HG03442 (cell line): ENCODE measurements at regions not wholly inside any gene's neighbourhood (a gene's known extent, or its start where the extent isn't known, plus 50 kb on each side); places are given as distances from the start of the nearest gene placed in this dataset.
"Not testable (repeated sequence)": the region's sequence is repeated elsewhere in the genome, so short reads cannot be mapped to it uniquely, and the experiment has no call there.

Experiments used
- ATAC-seq: cut with Tn5 transposase; IDR thresholded peaks from one replicate; pipeline ENCODE4 v1.9.1; 2021; ENCODE audit warnings: mild to moderate bottlenecking, moderate library complexity; ENCODE audit not compliant: unreplicated experiment

DNA sequence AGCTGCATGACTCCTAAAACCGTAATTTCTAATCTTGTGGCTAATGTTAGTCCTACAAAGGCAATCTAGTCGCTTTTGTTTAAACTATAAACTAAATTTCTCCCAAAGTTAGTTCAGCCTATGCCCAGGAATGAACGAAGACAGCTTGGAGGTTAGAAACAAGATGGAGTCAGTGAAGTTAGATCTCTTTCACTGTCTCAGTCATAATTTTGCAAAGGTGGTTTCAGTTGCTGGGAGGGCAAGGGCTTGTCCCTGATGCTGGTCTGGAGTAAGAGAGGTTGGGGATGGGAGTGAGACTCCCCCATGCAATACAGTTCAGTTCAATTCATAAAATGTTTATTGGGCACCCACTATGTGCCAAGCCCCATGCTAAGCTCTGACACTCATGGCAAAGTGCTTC, 362.1 kb downstream of the TYW1 start:
- ATAC-seq: not testable (repeated sequence)

DNA sequence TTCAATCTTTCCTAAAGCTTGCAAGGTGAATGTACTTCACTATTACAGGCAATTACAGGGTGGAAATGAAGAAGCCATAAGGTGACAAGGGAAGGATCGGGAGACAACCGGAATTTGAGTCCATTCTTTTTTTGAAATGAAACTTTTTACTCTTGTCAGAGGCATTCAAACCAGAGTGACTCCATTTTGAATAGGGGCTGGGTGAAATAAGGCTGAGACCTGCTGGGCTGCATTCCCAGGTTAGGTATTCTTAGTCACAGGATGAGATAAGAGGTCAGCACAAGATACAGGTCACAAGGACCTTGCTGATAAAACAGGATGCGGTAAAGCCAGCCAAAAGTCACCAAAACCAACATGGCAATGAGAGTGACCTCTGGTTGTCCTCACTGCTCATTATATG, 363.3 kb downstream of the TYW1 start:
- ATAC-seq: no peak

DNA sequence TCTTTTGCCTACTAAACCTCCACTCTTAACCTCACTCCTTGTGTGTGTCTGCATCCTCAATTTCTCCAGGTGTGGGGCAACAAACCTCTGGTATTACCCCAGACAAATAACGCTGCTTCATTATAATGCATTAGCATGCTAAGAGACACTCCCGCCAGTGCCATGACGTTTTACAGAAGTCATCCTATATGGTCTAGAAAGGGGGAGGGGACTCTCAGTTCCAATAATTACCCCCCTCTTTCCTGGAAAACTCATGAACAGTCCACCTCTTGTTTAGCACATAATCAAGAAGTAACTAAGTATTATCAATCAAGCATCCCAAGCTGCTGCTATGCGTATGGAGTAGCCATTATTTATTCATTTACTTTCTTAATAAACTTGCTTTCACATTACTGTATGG, 364.5 kb downstream of the TYW1 start:
- ATAC-seq: no peak

DNA sequence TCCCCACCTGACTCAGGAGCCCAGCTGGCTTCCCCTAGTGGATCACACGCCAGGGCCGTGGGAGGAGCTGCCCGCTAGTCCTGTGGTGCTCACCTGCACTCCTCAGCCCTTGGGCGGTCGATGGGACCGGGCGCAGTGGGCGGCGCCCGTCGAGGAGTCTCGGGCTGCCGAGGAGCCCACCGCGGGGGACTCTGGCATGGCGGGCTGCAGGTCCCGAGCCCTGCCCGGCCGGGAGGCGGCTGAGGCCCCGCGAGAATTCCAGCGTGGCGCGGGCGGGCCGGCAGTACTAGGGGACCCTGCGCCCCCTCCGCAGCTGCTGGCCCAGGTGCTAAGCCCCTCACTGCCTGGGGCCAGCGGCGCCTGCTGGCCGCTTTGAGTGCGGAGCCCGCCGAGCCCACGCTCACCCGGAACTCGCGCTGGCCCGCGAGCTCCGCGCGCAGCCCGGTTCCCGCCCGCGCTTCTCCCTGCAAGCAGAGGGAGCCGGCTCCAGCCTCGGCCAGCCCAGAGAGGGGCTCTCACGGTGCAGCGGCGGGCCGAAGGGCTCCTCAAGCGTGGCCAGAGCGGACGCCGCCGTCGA, 367.9 kb downstream of the TYW1 start:
- ATAC-seq: no peak

DNA sequence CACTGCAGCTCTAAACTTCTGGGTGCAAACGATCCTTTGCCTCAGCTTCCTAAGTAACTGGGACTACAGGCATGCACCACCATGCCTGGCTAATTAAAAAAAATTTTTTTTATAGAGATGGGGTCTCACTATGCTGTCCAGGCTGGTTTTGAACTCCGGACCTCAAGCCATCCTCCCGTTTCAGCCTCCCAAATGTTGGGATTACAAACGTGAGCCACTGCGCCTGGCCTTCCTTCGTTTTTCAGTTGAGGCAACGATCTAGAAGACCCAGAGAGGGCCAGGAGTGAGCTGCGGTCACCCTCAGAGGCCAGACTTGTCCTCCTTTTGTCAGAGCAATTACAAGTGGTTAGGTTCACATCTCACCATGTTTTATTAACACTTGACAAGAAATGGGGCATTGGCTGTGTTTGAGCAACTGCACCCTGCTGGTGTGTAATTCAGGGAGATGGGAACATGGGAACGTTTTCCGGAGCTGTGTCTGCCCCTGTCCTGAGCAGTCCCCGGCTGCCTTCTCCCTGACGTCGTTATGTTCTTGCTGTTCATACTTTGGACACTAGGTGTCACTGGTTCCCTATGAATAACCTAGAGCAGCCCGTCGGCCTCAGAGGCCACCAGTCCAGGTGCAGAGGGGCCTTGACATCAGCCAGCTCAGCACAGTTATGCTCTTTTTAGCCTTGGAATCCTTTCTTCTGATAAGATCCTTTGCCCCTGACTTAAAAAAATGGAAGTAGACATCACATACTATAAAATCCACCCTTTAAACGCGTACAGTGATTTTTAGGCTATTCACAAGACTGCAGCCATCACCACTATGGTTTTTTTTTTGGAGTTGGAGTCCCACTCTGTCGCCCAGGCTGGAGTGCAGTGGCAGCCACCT, 375.0 kb downstream of the TYW1 start:
- ATAC-seq: peak; percentile 98

DNA sequence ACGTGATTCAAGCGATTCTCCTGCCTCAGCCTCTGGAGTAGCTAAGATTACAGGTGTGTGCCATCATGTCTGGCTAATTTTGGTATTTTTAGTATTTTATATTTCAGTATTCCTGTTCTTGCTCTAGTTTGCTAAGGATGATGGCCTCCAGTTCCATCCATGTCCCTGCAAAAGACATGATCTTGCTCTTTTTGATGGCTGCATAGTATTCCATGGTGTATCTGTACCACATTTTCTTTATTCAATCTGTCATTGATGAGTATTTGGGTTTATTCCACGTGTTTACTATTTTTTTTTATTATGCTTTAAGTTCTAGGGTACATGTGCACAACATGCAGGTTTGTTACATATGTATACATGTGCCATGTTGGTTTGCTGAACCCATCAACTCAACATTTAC, 376.8 kb downstream of the TYW1 start:
- ATAC-seq: not testable (repeated sequence)

DNA sequence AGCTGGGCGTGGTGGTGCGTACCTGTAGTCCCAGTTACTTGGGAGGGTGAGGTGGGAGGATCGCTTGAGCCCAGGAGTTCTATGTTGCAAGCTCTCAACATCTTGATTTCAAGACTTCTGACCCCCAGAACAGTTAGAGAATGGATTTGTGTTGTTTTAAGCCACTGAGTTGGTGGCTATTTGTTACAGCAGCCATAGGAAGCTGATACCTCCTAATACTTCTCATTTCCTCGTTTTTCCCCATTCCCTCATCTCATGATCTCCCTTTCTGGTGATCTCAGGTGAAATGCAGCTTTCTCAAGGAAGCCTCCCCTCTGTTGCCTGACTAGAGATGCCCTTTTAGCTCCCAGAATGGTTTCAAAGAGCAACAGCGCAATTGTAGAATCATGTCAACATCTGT, 378.8 kb downstream of the TYW1 start:
- no peak for ATAC-seq

DNA sequence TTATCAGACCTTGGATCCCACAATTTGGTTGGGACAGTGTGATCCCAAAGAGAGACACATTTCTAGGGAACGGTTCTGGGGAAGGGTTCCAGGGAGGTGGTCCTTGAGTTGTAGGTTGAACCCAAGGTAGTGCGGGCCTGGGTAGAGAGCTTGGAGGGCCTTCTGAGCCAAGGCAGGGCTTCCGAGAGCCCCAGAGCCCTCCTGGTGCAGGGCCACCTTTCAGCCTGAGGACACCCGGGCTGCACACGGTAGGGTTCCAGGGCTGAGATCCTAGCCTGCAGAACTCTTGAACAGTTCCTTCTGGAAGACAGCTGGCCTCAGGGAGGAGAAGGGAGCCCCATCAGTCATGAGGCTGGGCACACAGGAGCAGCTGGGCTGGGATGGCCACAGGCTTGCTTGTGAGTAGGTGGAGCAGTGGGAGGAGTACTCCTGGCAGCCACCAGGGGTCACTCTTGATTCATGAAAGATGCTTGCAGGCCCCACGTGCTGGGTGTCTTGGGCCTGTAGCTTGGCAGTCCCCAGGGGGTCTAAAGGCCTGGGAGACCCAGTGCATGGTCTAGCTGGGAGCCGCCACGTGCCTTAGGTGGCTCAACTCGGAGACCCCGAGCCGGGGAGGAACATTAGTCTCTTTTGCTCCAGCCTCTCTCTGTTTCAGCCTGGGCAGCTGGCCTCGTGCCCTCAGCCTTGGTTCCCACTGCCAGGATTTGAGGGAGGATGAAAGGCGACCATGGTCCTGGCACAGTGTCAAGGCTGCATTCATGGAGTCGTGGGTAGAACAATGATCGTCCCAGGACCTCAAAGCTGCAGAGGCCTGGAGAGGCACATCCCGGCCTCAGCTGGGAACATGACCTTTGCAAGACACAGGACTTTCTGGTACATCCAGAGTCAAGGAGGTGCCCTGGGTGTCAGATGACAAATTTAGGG, 381.6 kb downstream of the TYW1 start:
- peak; percentile 89 for ATAC-seq

DNA sequence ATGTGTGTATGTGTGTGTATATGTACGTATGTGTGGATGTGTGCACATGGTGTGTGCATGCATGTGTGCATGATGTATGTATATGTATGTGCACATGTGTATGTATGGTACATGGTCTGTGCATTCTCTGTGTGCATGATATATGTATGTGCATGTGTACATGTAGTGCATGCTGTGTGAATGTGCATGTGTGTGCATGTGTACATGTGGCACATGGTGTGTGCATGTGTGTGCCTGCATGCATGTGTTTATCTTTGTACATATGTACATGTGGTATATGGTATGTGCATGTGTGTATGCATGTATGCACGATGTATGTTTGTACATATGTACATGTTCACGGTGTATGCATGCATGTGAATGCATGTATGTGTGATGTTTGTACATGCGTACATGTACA, 383.7 kb downstream of the TYW1 start:
- no peak for ATAC-seq

DNA sequence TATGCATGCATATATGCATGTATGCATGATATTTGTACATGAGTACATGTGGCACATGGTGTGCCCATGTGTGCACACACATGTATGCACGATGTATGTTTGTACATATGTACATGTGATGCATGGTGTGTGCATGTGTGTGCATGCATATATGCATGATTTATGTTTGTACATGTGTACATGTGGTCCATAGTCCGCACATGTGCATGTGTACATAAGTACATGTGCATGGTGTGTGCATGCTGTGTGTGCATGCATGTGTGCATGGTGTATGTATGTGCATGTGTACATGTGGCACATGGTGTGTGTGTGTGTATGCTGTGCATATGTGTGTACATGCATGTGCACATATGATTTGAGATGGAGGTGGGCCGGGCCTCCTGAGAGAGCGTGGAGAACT, 384.2 kb downstream of the TYW1 start:
- no peak for ATAC-seq

DNA sequence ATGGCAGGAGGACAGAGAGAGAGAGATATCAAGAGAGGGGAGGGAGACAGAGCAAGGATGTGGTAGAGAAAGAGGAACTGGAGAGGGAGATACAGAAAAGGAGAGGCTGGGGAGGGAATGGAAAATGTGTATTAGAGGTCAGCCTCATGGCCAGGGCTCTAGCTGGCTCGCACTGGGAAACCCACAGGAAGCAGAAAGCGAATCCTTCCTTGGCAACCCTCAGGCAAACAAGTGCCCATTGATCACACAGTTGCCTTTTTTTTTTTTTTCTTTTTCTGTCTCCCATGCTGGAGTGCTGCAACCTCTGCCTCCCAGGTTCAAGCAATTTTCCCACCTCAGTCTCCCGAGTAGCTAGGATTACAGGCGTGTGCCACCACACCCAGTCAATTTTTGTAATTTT, 391.2 kb downstream of the TYW1 start:
- ATAC-seq: no peak

DNA sequence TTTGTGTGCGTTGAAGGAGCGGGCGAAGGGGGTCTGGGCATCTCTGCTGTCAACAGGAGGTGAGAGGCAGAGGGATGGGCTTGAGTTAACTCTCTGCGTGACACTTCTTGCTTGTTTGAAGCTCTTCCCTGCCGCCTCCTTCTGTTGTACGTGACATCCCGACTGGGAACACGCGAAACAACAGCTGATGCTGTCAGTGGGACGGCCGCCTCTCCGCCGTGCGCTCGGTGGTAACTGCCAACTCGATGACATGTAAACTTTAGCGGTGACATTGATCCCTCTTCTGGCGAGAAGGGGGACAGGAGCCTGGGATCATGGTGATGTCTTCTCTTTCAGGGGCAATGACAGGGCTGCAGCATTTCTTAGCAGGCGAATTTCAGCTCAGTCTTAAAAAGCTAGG, 394.5 kb downstream of the TYW1 start:
- ATAC-seq: no peak

DNA sequence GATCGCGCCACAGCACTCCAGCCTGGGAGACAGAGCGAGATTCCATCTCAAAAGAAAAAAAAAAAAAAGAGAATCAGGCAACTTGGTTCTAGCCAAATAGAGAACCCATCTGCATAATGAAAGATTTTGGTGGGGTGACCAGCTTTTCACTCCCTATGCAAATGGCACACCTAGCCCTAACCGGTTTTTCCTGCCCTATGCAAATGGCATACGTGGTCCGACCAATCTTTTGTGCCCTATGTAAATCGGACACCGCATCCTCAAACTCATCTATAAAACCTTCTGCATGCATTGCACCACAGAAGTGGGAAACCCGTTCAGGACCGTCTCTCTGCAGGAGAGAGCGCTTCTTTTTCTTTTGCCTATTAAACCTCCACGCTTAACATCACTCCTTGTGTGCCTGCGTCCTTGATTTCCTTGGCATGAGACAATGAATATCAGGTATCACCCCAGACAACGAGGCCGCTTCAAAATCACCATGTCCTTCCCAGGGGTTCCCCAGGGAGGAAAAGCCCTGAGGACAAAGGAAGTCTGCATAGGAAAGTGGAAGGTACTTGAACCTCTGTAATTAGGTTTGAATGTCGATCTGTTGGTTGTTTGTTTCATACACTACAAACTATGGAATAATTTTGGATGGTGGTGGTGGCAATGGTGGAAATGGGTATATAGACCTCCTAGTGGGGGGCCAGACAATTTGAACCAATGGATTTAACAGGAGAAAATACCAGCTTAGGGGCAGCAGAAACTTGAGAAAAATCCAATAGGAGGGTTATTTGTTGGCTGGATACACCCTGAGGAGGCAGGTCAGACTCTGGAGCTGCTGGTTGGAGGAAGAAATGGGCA, 396.2 kb downstream of the TYW1 start:
- no peak for ATAC-seq

DNA sequence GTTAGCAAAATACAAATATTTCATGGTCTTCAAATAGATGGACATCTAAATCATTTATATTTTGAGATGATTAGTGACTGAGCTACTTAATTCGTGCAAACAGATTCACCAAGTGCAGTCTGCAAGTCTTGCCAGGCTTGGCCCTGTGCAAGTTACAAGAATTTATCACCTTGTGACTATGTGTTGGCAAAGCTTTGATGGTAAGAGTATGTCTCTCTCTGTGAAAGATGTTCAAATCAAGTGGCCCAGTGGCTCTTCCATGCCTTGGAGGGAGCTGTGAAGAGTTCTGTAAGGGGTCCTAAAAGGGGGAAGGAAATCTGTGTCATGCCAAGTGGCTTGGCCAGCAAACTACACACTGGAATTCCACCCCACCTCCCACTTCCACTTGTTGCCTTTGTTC, 397.3 kb downstream of the TYW1 start:
- no peak for ATAC-seq

DNA sequence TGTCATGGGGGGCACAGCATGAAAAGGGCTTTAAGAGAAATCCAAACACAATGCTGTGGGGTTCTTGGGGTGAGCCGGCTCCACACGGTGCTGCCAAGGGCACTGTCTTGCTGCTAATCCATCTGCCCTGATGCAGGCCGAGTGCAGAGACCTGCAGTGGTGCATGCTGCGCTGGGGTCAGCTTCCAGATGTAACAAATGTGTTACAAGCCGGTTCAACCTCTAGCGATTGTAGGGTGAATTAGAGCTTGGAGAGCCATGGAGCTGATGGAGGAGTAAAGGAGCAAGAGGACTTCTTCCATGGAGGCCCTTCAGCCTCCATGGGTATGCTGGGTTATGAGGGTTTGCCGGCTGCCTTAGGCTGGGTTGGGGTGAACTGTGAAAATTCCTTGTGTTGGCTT, 402.3 kb downstream of the TYW1 start:
- no peak for ATAC-seq

DNA sequence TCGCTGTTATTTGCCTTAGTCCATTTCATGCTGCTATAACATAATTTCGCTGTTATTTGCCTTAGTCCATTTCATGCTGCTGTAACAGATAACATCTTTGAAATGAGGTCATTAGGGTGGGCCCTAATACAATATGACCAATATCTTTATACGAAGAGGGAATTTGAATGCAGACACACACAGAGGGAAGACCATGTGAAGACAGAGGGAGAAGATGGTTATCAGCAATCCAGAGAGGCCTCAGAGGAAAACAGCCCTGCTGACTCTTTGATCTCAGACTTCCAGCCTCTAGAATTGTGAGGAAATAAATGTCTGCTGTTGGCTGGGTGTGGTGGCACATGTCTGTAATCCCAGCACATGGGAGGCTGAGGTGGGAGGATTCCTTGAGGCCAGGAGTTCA, 404.9 kb downstream of the TYW1 start:
- ATAC-seq: no peak

DNA sequence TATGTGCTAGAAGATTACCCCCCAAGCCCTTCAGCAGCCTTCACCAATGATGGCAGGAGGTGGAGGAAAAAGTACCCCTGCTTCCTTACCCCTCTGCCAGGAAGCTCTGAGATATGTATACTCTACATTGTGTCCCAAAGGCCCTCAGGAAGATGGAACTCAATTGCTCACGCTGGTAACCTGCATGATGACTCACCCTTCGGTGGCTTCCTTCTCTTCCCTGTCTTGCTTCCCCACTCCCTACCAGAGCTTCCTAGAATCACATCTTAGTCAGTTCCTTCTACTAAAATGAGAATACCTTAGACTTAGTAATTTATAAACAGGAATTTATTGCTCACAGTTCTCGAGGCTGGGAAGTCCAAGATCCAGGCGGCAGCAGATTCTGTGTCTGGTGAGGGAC, 405.6 kb downstream of the TYW1 start:
- no peak for ATAC-seq

DNA sequence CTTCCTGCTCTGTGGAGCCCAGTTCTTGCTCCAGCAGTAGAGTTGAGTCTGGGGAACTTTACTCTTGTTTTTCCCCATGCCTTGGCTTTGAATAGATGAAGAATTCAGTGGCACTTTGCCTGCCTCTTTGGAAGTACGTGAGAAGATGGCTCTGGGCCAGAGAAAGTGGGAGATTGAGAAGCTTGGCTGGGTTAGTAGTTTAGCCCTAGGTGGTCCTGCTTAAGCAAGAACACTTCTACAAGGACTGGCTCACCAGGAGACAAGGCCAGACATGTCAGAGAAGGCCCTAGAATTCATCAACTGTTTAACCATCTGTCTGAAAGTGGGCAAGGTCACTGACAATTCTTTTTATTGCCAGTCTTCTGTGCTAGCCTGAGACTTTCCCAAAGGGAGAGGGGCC, 410.3 kb downstream of the TYW1 start:
- ATAC-seq: no peak

DNA sequence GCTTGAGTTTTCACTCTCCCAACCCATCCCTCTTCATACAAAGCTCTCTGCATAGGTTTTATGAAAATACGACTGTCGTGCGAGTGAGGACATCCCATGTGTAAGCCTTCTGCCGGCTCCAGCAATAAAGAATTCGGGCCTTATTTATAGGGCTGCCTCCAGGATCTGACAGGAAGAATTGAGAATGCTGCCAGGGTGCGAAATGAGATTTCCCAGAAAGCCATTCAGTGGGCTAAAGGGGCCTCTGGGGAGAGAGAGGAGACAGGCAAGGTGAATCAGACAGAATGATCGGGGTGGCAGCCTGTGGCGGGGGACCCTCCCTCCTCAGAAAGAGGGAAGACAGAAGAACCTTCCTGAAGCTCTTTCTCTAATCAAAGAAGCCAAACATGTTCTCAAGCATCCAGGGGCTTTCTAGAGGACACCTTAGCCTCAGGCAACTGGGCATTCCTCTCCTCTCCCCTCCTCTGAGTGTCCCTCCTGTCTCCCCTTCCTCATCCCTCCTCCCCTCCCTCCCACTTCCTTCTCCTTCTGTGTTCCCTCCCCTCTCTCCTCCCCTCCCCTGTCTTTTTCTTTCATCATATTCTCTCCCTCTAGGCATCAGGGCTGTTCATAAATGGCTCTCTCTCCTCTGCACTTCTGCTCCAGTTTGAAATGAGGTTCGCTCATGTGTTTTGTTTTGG, 410.9 kb downstream of the TYW1 start:
- ATAC-seq: no peak

DNA sequence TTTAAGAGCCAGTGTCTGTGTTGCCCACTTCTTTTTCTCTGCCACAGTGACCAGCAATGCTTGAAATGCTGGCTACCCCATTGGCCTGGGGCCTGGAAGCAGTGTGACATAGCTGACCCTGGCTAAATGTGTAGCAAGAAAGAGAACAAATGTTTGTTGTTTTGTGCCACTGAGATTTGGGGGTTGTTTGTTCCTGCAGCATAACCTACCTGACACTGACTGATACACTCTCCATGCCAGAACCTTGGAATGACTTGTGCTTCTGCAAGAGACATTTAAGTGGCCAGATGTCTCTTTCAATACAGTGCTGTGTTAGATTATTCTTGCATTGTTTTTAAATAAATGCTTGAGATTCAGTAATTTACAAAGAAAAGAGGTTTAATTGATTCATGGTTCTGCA, 411.5 kb downstream of the TYW1 start:
- ATAC-seq: no peak
